ENCODE measurements at regions not wholly inside any gene's neighbourhood (a gene's known extent, or its start where the extent isn't known, plus 50 kb on each side); places are given as distances from the start of the nearest gene placed in this dataset.

DNA sequence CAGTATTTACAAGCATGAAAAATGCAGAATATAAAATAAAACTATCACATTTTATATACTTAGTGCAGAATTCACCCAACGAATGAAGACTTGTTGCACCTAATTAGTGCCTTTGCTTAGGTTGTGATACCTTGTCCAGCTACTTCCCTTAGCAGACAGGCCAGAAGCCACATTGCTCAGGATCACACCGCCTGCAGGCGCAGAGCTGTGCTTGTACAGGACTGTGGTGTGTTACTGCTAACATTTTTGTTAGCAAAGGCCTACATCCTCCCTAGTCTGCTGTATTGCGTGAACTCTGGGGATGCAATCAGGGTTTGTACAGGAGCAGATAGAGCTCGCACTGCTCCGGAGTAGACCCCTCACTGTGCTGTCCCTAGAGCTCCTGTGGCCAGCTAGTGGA is 336.9 kb downstream of the CBLN2 start:
- TF ChIP-seq ZBTB7A (IDR thresholded peaks at IDR 0.05; ENCODE audit: low read depth) (no peak), TAF1 (IDR thresholded peaks at IDR 0.05; ENCODE audit: low read depth) (no peak), TCF12 (IDR thresholded peaks at IDR 0.05; ENCODE audit: low read depth) (no peak), FOXM1 (IDR thresholded peaks at IDR 0.05; ENCODE audit: borderline replicate concordance, low read depth) (no peak)

DNA sequence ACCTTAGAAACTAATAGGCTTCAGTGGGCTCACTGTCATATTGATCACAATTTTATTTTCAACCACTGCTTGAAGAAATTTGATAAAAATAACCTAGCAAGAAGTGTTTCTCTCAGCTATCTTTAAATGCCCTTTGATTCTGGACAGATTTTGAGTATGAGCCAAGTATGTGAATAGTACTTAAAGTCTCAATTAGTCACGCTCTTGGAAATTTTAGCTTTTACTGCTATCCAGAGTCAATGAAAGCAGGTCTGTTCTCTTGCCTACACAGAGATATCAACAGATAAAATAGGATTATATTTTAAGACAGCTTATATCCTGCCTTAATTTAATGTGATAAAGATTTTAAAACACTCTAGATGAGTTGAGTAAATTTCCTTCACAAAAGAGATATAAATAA is 337.3 kb downstream of the CBLN2 start:
- no peak for TF ChIP-seq ZBTB7A (IDR thresholded peaks at IDR 0.05; ENCODE audit: low read depth)

GRCh38 chr18:72201032-72201431 is 343.1 kb downstream of the CBLN2 start:
- TF ChIP-seq TEAD4 (IDR thresholded peaks at IDR 0.05) = no peak
- TF ChIP-seq CREB1 (IDR thresholded peaks at IDR 0.05; ENCODE audit: low read depth) = no peak
- TF ChIP-seq FOXM1 (IDR thresholded peaks at IDR 0.05; ENCODE audit: borderline replicate concordance, low read depth) = no peak
- no peak for TF ChIP-seq RAD21 (IDR thresholded peaks at IDR 0.05; ENCODE audit: low read depth)
- no peak for TF ChIP-seq TCF12 (IDR thresholded peaks at IDR 0.05; ENCODE audit: low read depth)
- TF ChIP-seq EP300 (IDR thresholded peaks at IDR 0.05; ENCODE audit: borderline replicate concordance) = no peak
- no peak for TF ChIP-seq CEBPB (IDR thresholded peaks at IDR 0.05)
- TF ChIP-seq EGR1 (IDR thresholded peaks at IDR 0.05) = no peak
- TF ChIP-seq, protein P1, sequence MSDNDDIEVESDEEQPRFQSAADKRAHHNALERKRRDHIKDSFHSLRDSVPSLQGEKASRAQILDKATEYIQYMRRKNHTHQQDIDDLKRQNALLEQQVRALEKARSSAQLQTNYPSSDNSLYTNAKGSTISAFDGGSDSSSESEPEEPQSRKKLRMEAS (IDR thresholded peaks at IDR 0.05) = no peak
- TF ChIP-seq TAF1 (IDR thresholded peaks at IDR 0.05; ENCODE audit: low read depth) = no peak
- no peak for TF ChIP-seq YY1 (IDR thresholded peaks at IDR 0.05; ENCODE audit: low read depth)
- no peak for TF ChIP-seq NFIC (IDR thresholded peaks at IDR 0.05)
- no peak for TF ChIP-seq ZBTB7A (IDR thresholded peaks at IDR 0.05; ENCODE audit: low read depth)
- TF ChIP-seq, protein P2, sequence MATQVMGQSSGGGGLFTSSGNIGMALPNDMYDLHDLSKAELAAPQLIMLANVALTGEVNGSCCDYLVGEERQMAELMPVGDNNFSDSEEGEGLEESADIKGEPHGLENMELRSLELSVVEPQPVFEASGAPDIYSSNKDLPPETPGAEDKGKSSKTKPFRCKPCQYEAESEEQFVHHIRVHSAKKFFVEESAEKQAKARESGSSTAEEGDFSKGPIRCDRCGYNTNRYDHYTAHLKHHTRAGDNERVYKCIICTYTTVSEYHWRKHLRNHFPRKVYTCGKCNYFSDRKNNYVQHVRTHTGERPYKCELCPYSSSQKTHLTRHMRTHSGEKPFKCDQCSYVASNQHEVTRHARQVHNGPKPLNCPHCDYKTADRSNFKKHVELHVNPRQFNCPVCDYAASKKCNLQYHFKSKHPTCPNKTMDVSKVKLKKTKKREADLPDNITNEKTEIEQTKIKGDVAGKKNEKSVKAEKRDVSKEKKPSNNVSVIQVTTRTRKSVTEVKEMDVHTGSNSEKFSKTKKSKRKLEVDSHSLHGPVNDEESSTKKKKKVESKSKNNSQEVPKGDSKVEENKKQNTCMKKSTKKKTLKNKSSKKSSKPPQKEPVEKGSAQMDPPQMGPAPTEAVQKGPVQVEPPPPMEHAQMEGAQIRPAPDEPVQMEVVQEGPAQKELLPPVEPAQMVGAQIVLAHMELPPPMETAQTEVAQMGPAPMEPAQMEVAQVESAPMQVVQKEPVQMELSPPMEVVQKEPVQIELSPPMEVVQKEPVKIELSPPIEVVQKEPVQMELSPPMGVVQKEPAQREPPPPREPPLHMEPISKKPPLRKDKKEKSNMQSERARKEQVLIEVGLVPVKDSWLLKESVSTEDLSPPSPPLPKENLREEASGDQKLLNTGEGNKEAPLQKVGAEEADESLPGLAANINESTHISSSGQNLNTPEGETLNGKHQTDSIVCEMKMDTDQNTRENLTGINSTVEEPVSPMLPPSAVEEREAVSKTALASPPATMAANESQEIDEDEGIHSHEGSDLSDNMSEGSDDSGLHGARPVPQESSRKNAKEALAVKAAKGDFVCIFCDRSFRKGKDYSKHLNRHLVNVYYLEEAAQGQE (IDR thresholded peaks at IDR 0.05; ENCODE audit: low read depth) = no peak
- TF ChIP-seq USF1 (IDR thresholded peaks at IDR 0.05) = no peak

DNA sequence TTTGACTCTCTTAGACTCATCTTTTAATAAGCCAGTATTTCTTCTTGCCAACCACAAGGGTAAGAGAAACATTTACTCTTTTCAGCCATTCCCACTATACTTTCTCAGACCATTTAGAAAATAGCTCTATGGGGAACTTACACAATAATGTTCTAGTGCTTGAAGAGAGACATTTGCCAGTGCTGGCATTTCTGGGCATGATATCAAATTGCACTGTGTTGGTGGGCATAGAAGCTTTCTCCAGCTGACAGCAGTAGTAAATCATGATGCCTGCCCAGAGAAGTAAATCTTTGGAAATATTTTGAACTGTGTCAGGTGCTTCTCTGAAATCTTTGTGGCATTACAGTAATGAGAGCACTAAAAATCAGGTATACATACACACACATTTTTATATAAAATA is 346.6 kb downstream of the CBLN2 start:
- no peak for TF ChIP-seq ZBTB7A (IDR thresholded peaks at IDR 0.05; ENCODE audit: low read depth)
- TF ChIP-seq, protein P1 (IDR thresholded peaks at IDR 0.05) = no peak
- no peak for TF ChIP-seq EP300 (IDR thresholded peaks at IDR 0.05; ENCODE audit: borderline replicate concordance)
- no peak for TF ChIP-seq NFIC (IDR thresholded peaks at IDR 0.05)
- TF ChIP-seq CREB1 (IDR thresholded peaks at IDR 0.05; ENCODE audit: low read depth) = no peak
- no peak for TF ChIP-seq USF1 (IDR thresholded peaks at IDR 0.05)
- no peak for TF ChIP-seq EGR1 (IDR thresholded peaks at IDR 0.05)
- TF ChIP-seq FOXM1 (IDR thresholded peaks at IDR 0.05; ENCODE audit: borderline replicate concordance, low read depth) = no peak
- TF ChIP-seq TAF1 (IDR thresholded peaks at IDR 0.05; ENCODE audit: low read depth) = no peak
- TF ChIP-seq TEAD4 (IDR thresholded peaks at IDR 0.05) = no peak
- no peak for TF ChIP-seq TCF12 (IDR thresholded peaks at IDR 0.05; ENCODE audit: low read depth)
- no peak for TF ChIP-seq RAD21 (IDR thresholded peaks at IDR 0.05; ENCODE audit: low read depth)
- TF ChIP-seq YY1 (IDR thresholded peaks at IDR 0.05; ENCODE audit: low read depth) = no peak
- no peak for TF ChIP-seq CEBPB (IDR thresholded peaks at IDR 0.05)

DNA sequence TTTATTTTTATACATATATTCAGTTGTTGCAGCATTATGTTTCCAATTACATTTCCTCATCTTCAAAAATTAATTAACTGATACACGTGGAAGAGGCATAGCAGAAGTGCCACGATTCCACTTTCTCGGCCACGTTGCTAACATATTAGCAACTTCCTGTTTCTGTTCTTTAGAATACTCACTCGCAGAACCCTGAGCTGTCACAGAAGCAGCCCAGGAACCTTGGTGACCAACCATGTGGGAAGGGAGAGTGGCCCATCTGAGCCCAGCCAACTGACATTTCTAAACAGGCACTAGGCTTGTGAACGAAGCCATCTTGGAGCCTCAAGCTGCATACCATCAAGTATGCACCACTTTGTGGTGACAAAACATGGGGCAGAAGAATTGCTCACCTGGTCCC is 350.1 kb downstream of the CBLN2 start:
- no peak for TF ChIP-seq TEAD4 (IDR thresholded peaks at IDR 0.05)
- no peak for TF ChIP-seq USF1 (IDR thresholded peaks at IDR 0.05)
- TF ChIP-seq EP300 (IDR thresholded peaks at IDR 0.05; ENCODE audit: borderline replicate concordance) = no peak
- no peak for TF ChIP-seq TCF12 (IDR thresholded peaks at IDR 0.05; ENCODE audit: low read depth)
- no peak for TF ChIP-seq RAD21 (IDR thresholded peaks at IDR 0.05; ENCODE audit: low read depth)
- TF ChIP-seq NFIC (IDR thresholded peaks at IDR 0.05) = no peak
- TF ChIP-seq ZBTB7A (IDR thresholded peaks at IDR 0.05; ENCODE audit: low read depth) = no peak
- TF ChIP-seq FOXM1 (IDR thresholded peaks at IDR 0.05; ENCODE audit: borderline replicate concordance, low read depth) = no peak
- TF ChIP-seq YY1 (IDR thresholded peaks at IDR 0.05; ENCODE audit: low read depth) = no peak
- TF ChIP-seq, protein P1 (IDR thresholded peaks at IDR 0.05) = no peak
- no peak for TF ChIP-seq EGR1 (IDR thresholded peaks at IDR 0.05)
- no peak for TF ChIP-seq CEBPB (IDR thresholded peaks at IDR 0.05)
- TF ChIP-seq, protein P2 (IDR thresholded peaks at IDR 0.05; ENCODE audit: low read depth) = no peak

DNA sequence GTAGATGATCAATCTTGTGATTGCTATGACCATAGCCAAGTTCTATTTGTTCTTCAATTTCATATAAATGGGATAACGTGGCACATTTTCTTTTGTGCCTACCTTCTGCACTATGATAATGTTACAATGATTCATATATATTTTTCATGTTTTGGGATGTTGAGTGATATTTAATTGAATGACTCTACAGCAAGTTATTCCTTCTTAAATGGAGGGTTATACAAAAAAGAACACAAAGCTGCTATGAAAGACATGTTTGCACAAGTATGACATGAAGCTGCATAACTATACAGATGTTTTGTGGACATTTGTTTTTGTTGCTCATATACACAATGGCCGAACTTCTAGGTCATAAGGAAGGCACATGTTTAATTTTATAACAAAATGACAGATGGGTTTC is 356.2 kb downstream of the CBLN2 start:
- TF ChIP-seq TCF12 (IDR thresholded peaks at IDR 0.05; ENCODE audit: low read depth) (no peak), YY1 (IDR thresholded peaks at IDR 0.05; ENCODE audit: low read depth) (no peak), EP300 (IDR thresholded peaks at IDR 0.05; ENCODE audit: borderline replicate concordance) (no peak), USF1 (IDR thresholded peaks at IDR 0.05) (no peak), EGR1 (IDR thresholded peaks at IDR 0.05) (no peak), NFIC (IDR thresholded peaks at IDR 0.05) (no peak), RAD21 (IDR thresholded peaks at IDR 0.05; ENCODE audit: low read depth) (no peak), TAF1 (IDR thresholded peaks at IDR 0.05; ENCODE audit: low read depth) (no peak)

Measured in Ishikawa (cell line).